Esophagus muscularis mucosa (tissue), 4 donors: ENCODE measurements at regions not wholly inside any gene's neighbourhood (a gene's known extent, or its start where the extent isn't known, plus 50 kb on each side); places are given as distances from the start of the nearest gene placed in this dataset.

Source experiments
- DNase-seq: peaks from one replicate; pipeline ENCODE4 v3.0.0-alpha.2; 2017; ENCODE audit errors: extremely low spot score
- H3K27ac ChIP-seq, 4 donors: fragments of 200-600 bp; sonication (generic); replicated peaks in 1 of 4; 1 replicate in 3 of 4; 2 replicates in 1 of 4; pipeline ENCODE4 v1.5.1; 2016 to 2019; ENCODE audit warnings: mild to moderate bottlenecking in 1 of 4
- H3K27me3 ChIP-seq, 4 donors: fragments of 200-600 bp; sonication (generic); one replicate each; pipeline versions ENCODE4 v1.5.1 to v1.6.0; 2016 to 2019
- H3K36me3 ChIP-seq, 4 donors: fragments of 200-600 bp; sonication (generic); one replicate each; pipeline ENCODE4 v1.5.1; 2016 to 2019
- H3K4me1 ChIP-seq, 4 donors: fragments of 200-600 bp; sonication (generic); one replicate each; pipeline ENCODE4 v1.5.1; 2016 to 2019
- H3K4me3 ChIP-seq, 4 donors: fragments of 200-600 bp; sonication (generic); 1 replicate in 2 of 4; 2 replicates in 2 of 4; pipeline ENCODE4 v1.5.1; 2016 to 2019; ENCODE audit warnings: mild to moderate bottlenecking in 4 of 4, moderate library complexity in 1 of 4
- H3K9me3 ChIP-seq, 4 donors: fragments of 200-600 bp; sonication (generic); 1 replicate in 3 of 4; 2 replicates in 1 of 4; pipeline ENCODE4 v1.5.1; 2016 to 2019
- EP300 ChIP-seq: sonication (generic); formaldehyde crosslinking; IDR thresholded peaks from one replicate; pipeline ENCODE4 v1.6.1; 2017; ENCODE audit warnings: antibody characterized with exemption
- POLR2A ChIP-seq: fragments of 450-650 bp; IDR thresholded peaks from one replicate; pipeline ENCODE4 v1.6.1; 2017; ENCODE audit warnings: antibody characterized with exemption, moderate library complexity, mild to moderate bottlenecking, low read depth
- POLR2AphosphoS5 ChIP-seq, 2 donors: sonication (generic); formaldehyde crosslinking; IDR thresholded peaks; one replicate each; pipeline ENCODE4 v1.6.1; 2017; ENCODE audit warnings: antibody characterized with exemption in 2 of 2
- WGBS: methylation state at CpG from one replicate; pipeline ENCODE4 v1.1.5; 2018; 5-methylcytosine and 5-hydroxymethylcytosine counted together
- intact Hi-C: fragments of 100-400 bp; cut with DNase I; formaldehyde crosslinking; loops from one replicate; pipeline ENCODE4 v1.15.1; 2023
- TF ChIP-seq, protein P1 (sequence below), 3 experiments: fragments of 200-600 bp in 2 of 3; fragments of 450-650 bp in 1 of 3; sonication (generic) in 2 of 3; IDR thresholded peaks; one replicate each; pipeline ENCODE4 v1.5.1; 2017 to 2019; ENCODE audit warnings: antibody characterized with exemption in 3 of 3, mild to moderate bottlenecking in 2 of 3, moderate library complexity in 1 of 3

DNA sequence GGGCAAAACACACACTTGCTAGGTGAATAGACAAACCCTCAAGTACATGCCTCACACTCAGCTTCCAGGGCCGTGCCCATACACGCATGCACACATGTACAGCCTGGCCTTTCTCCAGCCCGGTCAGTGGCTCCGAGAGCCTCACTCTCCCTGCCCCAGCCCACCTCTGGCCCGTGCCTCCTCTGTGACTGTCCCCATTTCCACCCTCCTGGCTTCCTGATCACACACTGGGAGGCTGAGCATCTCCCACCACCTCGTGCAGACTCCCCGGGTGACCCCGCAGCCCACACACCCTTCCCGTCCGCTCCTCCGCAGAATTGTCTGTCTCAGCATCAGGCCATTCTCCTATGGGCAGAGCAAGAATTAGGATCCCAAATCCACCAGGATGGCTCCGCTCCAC lies 634.1 kb downstream of the TBC1D22A start:
- intact Hi-C loops, result no loop called here

DNA sequence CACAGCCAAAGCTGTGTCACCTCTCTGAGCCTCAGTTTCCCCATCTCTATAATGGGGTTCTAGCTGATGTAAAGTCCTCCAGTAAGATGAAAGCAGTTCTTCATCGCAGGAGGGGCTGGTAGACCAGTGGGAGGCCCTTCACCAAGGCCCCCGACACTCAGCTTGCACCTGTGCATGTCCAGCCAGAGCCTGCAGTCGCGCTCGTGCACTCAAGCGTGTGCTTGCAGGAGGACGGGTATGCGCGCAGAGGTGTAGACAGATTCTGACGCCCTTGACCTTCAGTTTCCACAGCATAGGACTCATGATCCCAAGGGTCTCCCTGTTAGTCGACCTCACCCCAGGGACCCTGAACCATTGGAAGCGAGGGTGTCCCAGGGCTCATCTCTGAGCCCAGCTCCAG lies 633.7 kb downstream of the TBC1D22A start:
- 90% methylated on average over 6 of the region's 12 CpGs for WGBS
- TF ChIP-seq POLR2AphosphoS5 (IDR thresholded peaks at IDR 0.05) (no peak), EP300 (no peak), POLR2A (no peak)
- TF ChIP-seq, protein P1, sequence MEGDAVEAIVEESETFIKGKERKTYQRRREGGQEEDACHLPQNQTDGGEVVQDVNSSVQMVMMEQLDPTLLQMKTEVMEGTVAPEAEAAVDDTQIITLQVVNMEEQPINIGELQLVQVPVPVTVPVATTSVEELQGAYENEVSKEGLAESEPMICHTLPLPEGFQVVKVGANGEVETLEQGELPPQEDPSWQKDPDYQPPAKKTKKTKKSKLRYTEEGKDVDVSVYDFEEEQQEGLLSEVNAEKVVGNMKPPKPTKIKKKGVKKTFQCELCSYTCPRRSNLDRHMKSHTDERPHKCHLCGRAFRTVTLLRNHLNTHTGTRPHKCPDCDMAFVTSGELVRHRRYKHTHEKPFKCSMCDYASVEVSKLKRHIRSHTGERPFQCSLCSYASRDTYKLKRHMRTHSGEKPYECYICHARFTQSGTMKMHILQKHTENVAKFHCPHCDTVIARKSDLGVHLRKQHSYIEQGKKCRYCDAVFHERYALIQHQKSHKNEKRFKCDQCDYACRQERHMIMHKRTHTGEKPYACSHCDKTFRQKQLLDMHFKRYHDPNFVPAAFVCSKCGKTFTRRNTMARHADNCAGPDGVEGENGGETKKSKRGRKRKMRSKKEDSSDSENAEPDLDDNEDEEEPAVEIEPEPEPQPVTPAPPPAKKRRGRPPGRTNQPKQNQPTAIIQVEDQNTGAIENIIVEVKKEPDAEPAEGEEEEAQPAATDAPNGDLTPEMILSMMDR (IDR thresholded peaks at IDR 0.05), result no peak
- H3K27ac ChIP-seq, result no peak overlapping the region
- H3K9me3 ChIP-seq, result no peaks in the 10 kb centered on the region
- intact Hi-C loops, result no loop called here
- H3K36me3 ChIP-seq, result no peaks in the 10 kb centered on the region
- H3K4me3 ChIP-seq, result no peak overlapping the region
- DNase-seq, result no peak
- no peaks in the 10 kb centered on the region for H3K4me1 ChIP-seq
- peaks cover 0 to 42% (median 0%) of the 10 kb centered on the region in 4 donors for H3K27me3 ChIP-seq

More for the DNA sequence above, 634.1 kb downstream of the TBC1D22A start:
- Histone ChIP-seq H3K4me1 (no peaks in the 10 kb centered on the region), H3K36me3 (no peaks in the 10 kb centered on the region), H3K27me3 (peaks cover 0 to 43% (median 0%) of the 10 kb centered on the region in 4 donors), H3K9me3 (no peaks in the 10 kb centered on the region), H3K4me3 (no peak overlapping the region), H3K27ac (no peak overlapping the region)
- no peak for DNase-seq
- TF ChIP-seq POLR2A, result no peak
- TF ChIP-seq, protein P1 (IDR thresholded peaks at IDR 0.05), result no peak
- no peak for TF ChIP-seq EP300
- no peak for TF ChIP-seq POLR2AphosphoS5 (IDR thresholded peaks at IDR 0.05)
- 89% methylated on average over 12 of the region's 12 CpGs for WGBS

DNA sequence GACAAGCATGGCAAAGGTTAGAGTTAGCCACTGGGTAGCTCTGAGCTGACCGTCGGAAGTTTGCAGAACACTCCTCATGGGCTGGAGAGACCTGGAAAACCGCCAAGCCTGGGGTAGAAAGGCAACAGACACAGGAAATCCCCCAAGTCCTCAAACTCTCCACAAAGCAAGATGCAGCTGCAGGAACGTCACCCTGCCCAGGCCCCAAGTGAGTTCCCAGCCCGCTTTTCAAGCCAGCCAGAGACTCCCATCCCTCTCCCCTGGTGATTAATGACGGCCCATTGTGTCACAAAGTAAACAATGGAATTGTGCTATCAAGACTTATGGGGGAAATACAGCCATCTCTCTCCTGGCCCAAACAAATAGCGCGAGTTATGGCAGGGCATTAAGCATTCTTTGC lies 633.0 kb downstream of the TBC1D22A start:
- Histone ChIP-seq H3K4me1 (no peaks in the 10 kb centered on the region), H3K27me3 (peaks cover 0 to 36% (median 0%) of the 10 kb centered on the region in 4 donors), H3K9me3 (no peaks in the 10 kb centered on the region), H3K27ac (no peak overlapping the region), H3K4me3 (no peak overlapping the region), H3K36me3 (no peaks in the 10 kb centered on the region)
- WGBS, result 14% methylated on average over 8 of the region's 8 CpGs
- no peak for DNase-seq
- TF ChIP-seq POLR2A, result no peak
- TF ChIP-seq, protein P1 (IDR thresholded peaks at IDR 0.05), result no peak
- TF ChIP-seq EP300, result no peak
- TF ChIP-seq POLR2AphosphoS5 (IDR thresholded peaks at IDR 0.05), result no peak
- intact Hi-C loops, result no loop called here

DNA sequence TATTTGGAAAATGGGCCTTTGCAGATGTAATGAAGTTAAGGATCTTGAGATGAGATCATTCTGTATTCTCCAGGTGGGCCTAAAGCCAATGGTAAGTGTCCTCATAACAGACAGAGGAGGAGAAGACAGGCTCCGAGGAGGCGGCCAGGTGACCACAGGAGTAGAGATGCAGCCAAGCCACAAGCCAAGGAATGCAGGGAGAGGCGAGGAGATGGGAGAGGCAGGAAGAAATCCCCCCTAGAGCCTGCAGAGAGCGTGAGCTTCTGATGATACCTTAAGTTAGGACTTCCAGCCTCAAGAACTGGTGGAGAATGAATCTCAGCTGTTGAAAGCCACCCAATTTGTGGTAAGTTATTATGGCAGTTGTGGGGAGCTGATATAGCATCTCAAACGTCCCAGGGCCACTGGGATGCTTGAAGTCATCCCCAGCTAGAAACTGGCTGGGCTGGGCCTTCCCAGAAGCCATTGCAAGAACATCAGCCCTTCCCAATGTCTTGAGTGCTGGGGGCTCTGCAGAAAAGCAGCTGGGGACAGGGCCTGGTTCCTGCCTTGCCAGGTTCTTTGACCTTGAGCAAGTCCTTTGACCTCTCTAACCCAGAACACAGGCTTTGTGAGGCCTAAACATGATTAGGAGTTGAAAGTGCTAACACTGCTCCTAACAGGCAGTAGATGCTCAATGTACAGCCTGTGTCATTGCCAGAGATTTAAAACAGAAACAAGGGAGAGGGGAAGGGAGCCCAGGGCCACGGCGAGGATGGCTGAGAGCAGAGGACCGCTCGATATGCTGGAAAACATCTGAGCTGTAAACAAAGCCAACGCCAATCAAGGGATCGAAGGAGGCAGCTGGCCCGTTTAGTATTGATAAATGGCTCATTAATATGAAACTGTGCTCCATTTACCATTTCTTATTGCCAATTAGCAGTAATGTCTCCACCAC lies 632.3 kb downstream of the TBC1D22A start:
- Histone ChIP-seq H3K36me3 (no peaks in the 10 kb centered on the region), H3K27me3 (peaks cover 0 to 31% (median 0%) of the 10 kb centered on the region in 4 donors), H3K9me3 (no peaks in the 10 kb centered on the region), H3K4me1 (no peaks in the 10 kb centered on the region), H3K27ac (no peak overlapping the region), H3K4me3 (no peak overlapping the region)
- intact Hi-C loops, result no loop called here
- DNase-seq, result no peak
- TF ChIP-seq, protein P1 (IDR thresholded peaks at IDR 0.05), result no peak
- WGBS, result 63% methylated on average over 12 of the region's 12 CpGs
